ENCODE measurements at regions not wholly inside any gene's neighbourhood (a gene's known extent, or its start where the extent isn't known, plus 50 kb on each side); places are given as distances from the start of the nearest gene placed in this dataset.
A peak's percentile ranks its signal among the peaks of the same experiment; 100 is the strongest.

DNA sequence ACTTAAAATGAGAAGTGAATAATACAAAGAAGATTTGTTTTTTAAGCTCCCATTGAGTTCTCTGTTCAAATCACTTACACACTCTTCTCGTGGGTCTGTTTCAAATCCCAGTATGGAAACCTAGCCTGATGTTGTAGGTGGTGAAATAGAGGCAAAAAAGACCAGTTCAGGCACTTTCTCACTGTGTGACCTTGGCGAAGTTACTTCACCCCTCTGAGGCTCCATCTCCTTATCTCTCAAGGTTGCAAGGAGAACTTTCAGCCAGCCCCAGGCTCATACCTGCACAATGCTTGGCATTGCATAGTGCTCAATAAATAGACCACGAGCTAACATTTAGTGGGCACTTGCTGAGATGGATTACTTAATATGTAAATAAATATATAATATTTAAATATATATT, 90.1 kb downstream of the PRLHR start:
- Histone ChIP-seq H3K27me3 (ENCODE audit: low read length) (no peaks in the 10 kb centered on the region), H3K36me3 (ENCODE audit: low read depth, low read length) (no peaks in the 10 kb centered on the region), H3K4me3 (ENCODE audit: low read length) (no peak overlapping the region), H3K9me3 (ENCODE audit: low read length) (no peaks in the 10 kb centered on the region), H3K9ac (ENCODE audit: low read length) (no peak overlapping the region), H3K4me1 (ENCODE audit: insufficient read depth, low read length) (peaks cover 43% of the 10 kb centered on the region), H3K9me2 (replicated peaks; ENCODE audit: low read length) (no peaks in the 10 kb centered on the region), H2AFZ (ENCODE audit: low read length) (no peak overlapping the region), H3K4me2 (ENCODE audit: low read length) (no peak overlapping the region), H3F3A (ENCODE audit: low read length, unreplicated experiment) (no peaks in the 10 kb centered on the region), H4K20me1 (ENCODE audit: low read length) (no peaks in the 10 kb centered on the region), H3K79me2 (ENCODE audit: low read length) (no peaks in the 10 kb centered on the region), H3K27ac (ENCODE audit: low read length) (no peak overlapping the region)
- TF ChIP-seq EZH2 (IDR thresholded peaks at IDR 0.05; ENCODE audit: low read length, unreplicated experiment), result no peak
- TF ChIP-seq, protein P1, sequence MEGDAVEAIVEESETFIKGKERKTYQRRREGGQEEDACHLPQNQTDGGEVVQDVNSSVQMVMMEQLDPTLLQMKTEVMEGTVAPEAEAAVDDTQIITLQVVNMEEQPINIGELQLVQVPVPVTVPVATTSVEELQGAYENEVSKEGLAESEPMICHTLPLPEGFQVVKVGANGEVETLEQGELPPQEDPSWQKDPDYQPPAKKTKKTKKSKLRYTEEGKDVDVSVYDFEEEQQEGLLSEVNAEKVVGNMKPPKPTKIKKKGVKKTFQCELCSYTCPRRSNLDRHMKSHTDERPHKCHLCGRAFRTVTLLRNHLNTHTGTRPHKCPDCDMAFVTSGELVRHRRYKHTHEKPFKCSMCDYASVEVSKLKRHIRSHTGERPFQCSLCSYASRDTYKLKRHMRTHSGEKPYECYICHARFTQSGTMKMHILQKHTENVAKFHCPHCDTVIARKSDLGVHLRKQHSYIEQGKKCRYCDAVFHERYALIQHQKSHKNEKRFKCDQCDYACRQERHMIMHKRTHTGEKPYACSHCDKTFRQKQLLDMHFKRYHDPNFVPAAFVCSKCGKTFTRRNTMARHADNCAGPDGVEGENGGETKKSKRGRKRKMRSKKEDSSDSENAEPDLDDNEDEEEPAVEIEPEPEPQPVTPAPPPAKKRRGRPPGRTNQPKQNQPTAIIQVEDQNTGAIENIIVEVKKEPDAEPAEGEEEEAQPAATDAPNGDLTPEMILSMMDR (conservative IDR thresholded peaks at IDR 0.05; ENCODE audit: low read depth, low read length), result no peak
- no peak for TF ChIP-seq EZH2phosphoT487 (IDR thresholded peaks at IDR 0.05; ENCODE audit: borderline replicate concordance, low read length)
- no TSS peak for BruUV-seq (replicated peaks)
- intact Hi-C loops (cut with micrococcal nuclease), result no loop called here
- ChIA-PET POLR2A (ENCODE audit: unreplicated experiment) (no interaction called here), CTCF (no interaction called here)
- DNase-seq (no peak), ATAC-seq (no peak)

DNA sequence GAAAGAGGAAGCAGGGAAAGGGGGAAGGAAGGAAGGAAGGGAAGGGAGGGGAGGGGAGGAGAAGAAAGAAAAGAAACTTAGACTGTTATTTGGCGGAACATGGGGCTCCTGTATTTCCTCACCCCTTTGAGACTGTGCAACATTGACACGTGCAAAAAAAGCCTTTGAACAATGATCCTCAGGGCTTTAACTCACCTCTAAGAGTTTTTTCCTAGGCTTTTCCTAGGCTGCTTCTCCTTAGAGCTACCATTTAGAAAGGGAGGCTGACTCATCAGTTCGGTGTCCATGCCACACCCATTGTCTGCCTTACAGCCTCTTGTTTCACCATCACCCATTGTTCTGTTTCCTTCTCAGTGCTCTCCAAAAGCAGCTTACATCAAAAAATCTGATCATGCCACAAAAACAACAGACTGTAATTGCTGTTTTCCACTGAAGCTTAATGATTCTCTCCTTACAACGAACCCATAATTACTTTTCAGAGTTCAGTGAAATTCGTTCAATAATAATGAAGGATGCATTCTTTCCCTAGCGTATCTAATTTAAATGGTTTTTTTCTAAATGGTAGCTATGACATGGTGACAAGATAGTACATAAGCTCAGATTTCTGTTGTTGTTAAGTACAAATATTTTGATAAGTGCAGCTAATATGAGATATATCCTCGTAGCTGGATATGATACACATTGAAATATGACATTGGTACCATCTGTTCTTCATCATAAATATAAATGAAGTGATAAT, 90.8 kb downstream of the PRLHR start:
- TF ChIP-seq EZH2phosphoT487 (IDR thresholded peaks at IDR 0.05; ENCODE audit: borderline replicate concordance, low read length), result no peak
- no peak for TF ChIP-seq EZH2 (IDR thresholded peaks at IDR 0.05; ENCODE audit: low read length, unreplicated experiment)
- TF ChIP-seq, protein P1 (conservative IDR thresholded peaks at IDR 0.05; ENCODE audit: low read depth, low read length), result no peak
- Histone ChIP-seq H3K9ac (ENCODE audit: low read length) (no peak overlapping the region), H2AFZ (ENCODE audit: low read length) (peak overlapping the region; percentile 48; the same call in 1 of the 2 replicates)

DNA sequence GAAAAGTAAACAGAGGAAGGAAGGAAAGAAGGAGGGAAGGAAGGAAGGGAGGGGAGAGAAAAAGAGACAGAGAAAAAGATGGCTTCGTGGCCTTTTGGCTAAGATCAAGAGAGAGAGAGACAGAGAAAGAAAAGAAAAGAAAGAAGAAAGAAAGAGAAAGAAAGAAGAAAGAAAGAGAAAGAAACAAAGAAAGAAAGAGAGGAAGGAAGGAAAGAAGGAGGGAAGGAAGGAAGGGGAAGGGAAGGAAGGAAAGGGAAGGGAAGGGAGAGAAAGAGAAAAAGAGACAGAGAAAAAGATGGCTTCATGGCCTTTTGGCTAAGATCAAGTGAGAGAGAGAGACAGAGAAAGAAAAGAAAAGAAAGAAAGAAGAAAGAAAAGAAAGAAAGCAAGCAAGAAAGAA, 91.4 kb downstream of the PRLHR start:
- no peaks in the 10 kb centered on the region for H3K27me3 ChIP-seq (ENCODE audit: low read length)
- peaks cover 38% of the 10 kb centered on the region for H3K4me1 ChIP-seq (ENCODE audit: insufficient read depth, low read length)
- no peaks in the 10 kb centered on the region for H3K9me2 ChIP-seq (replicated peaks; ENCODE audit: low read length)
- peak overlapping the region; percentile 58 for H3K4me2 ChIP-seq (ENCODE audit: low read length)
- no peaks in the 10 kb centered on the region for H3K9me3 ChIP-seq (ENCODE audit: low read length)
- ChIA-PET CTCF (no interaction called here), POLR2A (ENCODE audit: unreplicated experiment) (no interaction called here)
- no peak for TF ChIP-seq EZH2 (IDR thresholded peaks at IDR 0.05; ENCODE audit: low read length, unreplicated experiment)
- TF ChIP-seq, protein P1 (conservative IDR thresholded peaks at IDR 0.05; ENCODE audit: low read depth, low read length), result no peak
- TF ChIP-seq EZH2phosphoT487 (IDR thresholded peaks at IDR 0.05; ENCODE audit: borderline replicate concordance, low read length), result no peak
- H3K9ac ChIP-seq (ENCODE audit: low read length), result no peak overlapping the region
- BruUV-seq (replicated peaks), result no TSS peak
- intact Hi-C loops (cut with micrococcal nuclease), result no loop called here
- no peaks in the 10 kb centered on the region for H4K20me1 ChIP-seq (ENCODE audit: low read length)
- DNase-seq (no peak), ATAC-seq (no peak)
- no peaks in the 10 kb centered on the region for H3K79me2 ChIP-seq (ENCODE audit: low read length)
- H2AFZ ChIP-seq (ENCODE audit: low read length), result peak overlapping the region; percentile 48; the same call in 1 of the 2 replicates
- no peaks in the 10 kb centered on the region for H3F3A ChIP-seq (ENCODE audit: low read length, unreplicated experiment)
- peak overlapping the region; percentile 25; the same call in 1 of the 2 replicates for H3K27ac ChIP-seq (ENCODE audit: low read length)
- H3K4me3 ChIP-seq (ENCODE audit: low read length), result no peak overlapping the region; the same call in 1 of the 2 replicates
- no peaks in the 10 kb centered on the region for H3K36me3 ChIP-seq (ENCODE audit: low read depth, low read length)

More for the DNA sequence above, 90.8 kb downstream of the PRLHR start:
- H3K4me1 ChIP-seq (ENCODE audit: insufficient read depth, low read length), result peaks cover 39% of the 10 kb centered on the region
- H3K36me3 ChIP-seq (ENCODE audit: low read depth, low read length), result no peaks in the 10 kb centered on the region
- DNase-seq (peak; percentile 82), ATAC-seq (peak; percentile 90)
- H3K9me3 ChIP-seq (ENCODE audit: low read length), result no peaks in the 10 kb centered on the region
- H3K79me2 ChIP-seq (ENCODE audit: low read length), result no peaks in the 10 kb centered on the region
- H4K20me1 ChIP-seq (ENCODE audit: low read length), result no peaks in the 10 kb centered on the region
- POLR2A ChIA-PET (ENCODE audit: unreplicated experiment), result no interaction called here
- no TSS peak for BruUV-seq (replicated peaks)
- intact Hi-C loops (cut with micrococcal nuclease), result no loop called here
- peak overlapping the region; percentile 58 for H3K4me2 ChIP-seq (ENCODE audit: low read length)
- no peaks in the 10 kb centered on the region for H3K9me2 ChIP-seq (replicated peaks; ENCODE audit: low read length)
- CTCF ChIA-PET, result no interaction called here
- H3K27ac ChIP-seq (ENCODE audit: low read length), result peak overlapping the region; percentile 25
- no peaks in the 10 kb centered on the region for H3F3A ChIP-seq (ENCODE audit: low read length, unreplicated experiment)
- H3K27me3 ChIP-seq (ENCODE audit: low read length), result no peaks in the 10 kb centered on the region
- H3K4me3 ChIP-seq (ENCODE audit: low read length), result no peak overlapping the region; the same call in 1 of the 2 replicates

Measured in PC-3 (cell line).